Vagina (tissue), 2 donors: ENCODE measurements at regions not wholly inside any gene's neighbourhood (a gene's known extent, or its start where the extent isn't known, plus 50 kb on each side); places are given as distances from the start of the nearest gene placed in this dataset.
A peak's percentile ranks its signal among the peaks of the same experiment; 100 is the strongest.

Experiments used
- DNase-seq, 2 donors: peaks; one replicate each; pipeline ENCODE4 v3.0.0-alpha.2; 2017; ENCODE audit errors: extremely low spot score in 2 of 2
- H3K27ac ChIP-seq: fragments of 200-600 bp; sonication (generic); one replicate; pipeline ENCODE4 v1.5.1; 2019
- H3K27me3 ChIP-seq: fragments of 200-600 bp; sonication (generic); one replicate; pipeline ENCODE4 v1.5.1; 2019
- H3K36me3 ChIP-seq, 2 donors: fragments of 200-600 bp; sonication (generic); one replicate each; pipeline ENCODE4 v1.5.1; 2017 to 2019
- H3K4me1 ChIP-seq: fragments of 200-600 bp; sonication (generic); one replicate; pipeline ENCODE4 v1.5.1; 2019
- H3K4me3 ChIP-seq, 2 donors: fragments of 200-600 bp; sonication (generic); 1 replicate in 1 of 2; 2 replicates in 1 of 2; pipeline ENCODE4 v1.5.1; 2016 to 2019
- H3K9me3 ChIP-seq: fragments of 200-600 bp; sonication (generic); one replicate; pipeline ENCODE4 v1.5.1; 2019
- CTCF ChIP-seq, 3 experiments: fragments of 450-650 bp in 2 of 3; fragments of 200-600 bp in 1 of 3; sonication (generic) in 1 of 3; IDR thresholded peaks; one replicate each; pipeline ENCODE4 v1.5.1; 2017 to 2019; ENCODE audit warnings: antibody characterized with exemption in 3 of 3, mild to moderate bottlenecking in 2 of 3, moderate library complexity in 2 of 3
- POLR2A ChIP-seq, 2 donors: fragments of 450-650 bp; IDR thresholded peaks; one replicate each; pipeline ENCODE4 v1.6.1; 2017; ENCODE audit warnings: antibody characterized with exemption in 2 of 2, mild to moderate bottlenecking in 2 of 2, moderate library complexity in 2 of 2
- POLR2AphosphoS5 ChIP-seq, 2 donors: sonication (generic); formaldehyde crosslinking; IDR thresholded peaks; one replicate each; pipeline ENCODE4 v1.9.0; 2017; ENCODE audit warnings: antibody characterized with exemption in 2 of 2, mild to moderate bottlenecking in 2 of 2, low read depth in 1 of 2; ENCODE audit not compliant: insufficient read depth in 1 of 2
- intact Hi-C: fragments of 100-400 bp; cut with DNase I; formaldehyde crosslinking; loops from one replicate; pipeline ENCODE4 v1.15.1; 2023

DNA sequence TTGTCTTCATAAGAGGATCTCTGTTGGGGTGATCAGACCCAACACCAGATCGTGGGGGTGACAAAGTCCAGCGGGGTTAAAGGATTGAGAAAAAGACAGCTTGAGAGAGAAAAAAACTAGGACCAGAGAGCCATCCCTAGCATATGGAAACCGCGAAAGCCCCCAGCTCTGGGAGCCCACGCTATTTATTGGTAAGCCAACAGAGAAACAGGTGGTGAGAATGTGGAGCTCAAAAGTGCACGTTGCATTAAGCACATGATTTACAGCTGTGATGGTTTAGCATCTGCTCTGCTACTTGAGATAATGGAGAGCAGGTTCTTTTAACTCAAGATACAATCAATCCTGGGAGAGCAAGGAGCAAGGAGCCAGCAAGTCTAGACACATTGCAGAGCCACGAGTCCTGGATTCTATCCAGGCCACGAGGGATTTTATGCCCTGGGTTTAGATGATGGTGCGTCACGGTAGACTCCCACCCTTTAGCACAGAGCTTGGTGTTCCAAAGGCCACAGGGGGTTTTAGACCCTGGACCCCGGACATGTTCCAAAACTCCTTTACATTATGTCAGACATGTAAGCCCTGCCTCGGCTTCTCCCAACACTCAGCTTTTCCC is 755.2 kb upstream of the SORCS1 start:
- intact Hi-C loops = no loop called here
- no peak for DNase-seq
- TF ChIP-seq CTCF (IDR thresholded peaks at IDR 0.05) (no peak), POLR2A (IDR thresholded peaks at IDR 0.05) (no peak), POLR2AphosphoS5 (IDR thresholded peaks at IDR 0.05; ENCODE audit: insufficient read depth in 1 of 2, low read depth in 1 of 2) (no peak)
- H3K27me3 ChIP-seq = no peaks in the 10 kb centered on the region
- no peaks in the 10 kb centered on the region for H3K9me3 ChIP-seq
- no peak overlapping the region for H3K4me3 ChIP-seq
- H3K4me1 ChIP-seq = no peaks in the 10 kb centered on the region
- no peak overlapping the region for H3K27ac ChIP-seq
- H3K36me3 ChIP-seq = no peaks in the 10 kb centered on the region

DNA sequence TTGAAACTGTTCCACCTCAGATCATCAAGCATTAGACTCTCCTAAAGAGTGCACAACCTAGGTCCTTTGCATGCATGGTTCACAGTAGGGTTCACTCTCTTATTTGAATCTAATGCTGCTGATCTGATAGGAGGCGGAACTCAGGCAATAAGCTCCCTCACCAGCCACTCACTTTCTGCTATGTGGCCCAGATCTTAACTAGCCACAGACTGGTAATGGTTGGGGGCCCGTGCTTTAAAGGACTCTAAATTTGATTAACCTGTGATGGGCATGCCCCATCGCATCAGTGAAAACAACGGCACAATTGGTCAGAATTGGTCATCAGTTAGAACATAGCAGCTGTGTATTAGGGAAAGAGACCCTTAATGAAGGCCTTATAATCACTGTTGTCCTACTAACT is 753.7 kb upstream of the SORCS1 start:
- Histone ChIP-seq H3K4me3 (no peak overlapping the region), H3K4me1 (no peaks in the 10 kb centered on the region), H3K27ac (no peak overlapping the region), H3K27me3 (no peaks in the 10 kb centered on the region), H3K9me3 (no peaks in the 10 kb centered on the region), H3K36me3 (no peaks in the 10 kb centered on the region)
- DNase-seq = no peak
- TF ChIP-seq CTCF (IDR thresholded peaks at IDR 0.05) (no peak), POLR2A (IDR thresholded peaks at IDR 0.05) (no peak)
- intact Hi-C loops = no loop called here

- intact Hi-C loops = no loop called here
- H3K9me3 ChIP-seq = no peaks in the 10 kb centered on the region
- H3K36me3 ChIP-seq = no peaks in the 10 kb centered on the region
- no peak overlapping the region for H3K27ac ChIP-seq
- no peaks in the 10 kb centered on the region for H3K4me1 ChIP-seq
- TF ChIP-seq POLR2A (IDR thresholded peaks at IDR 0.05) (no peak), POLR2AphosphoS5 (IDR thresholded peaks at IDR 0.05; ENCODE audit: insufficient read depth in 1 of 2, low read depth in 1 of 2) (no peak), CTCF (IDR thresholded peaks at IDR 0.05) (no peak)
- DNase-seq = no peak
- H3K4me3 ChIP-seq = peak overlapping the region; percentile 30 to 37
- H3K27me3 ChIP-seq = no peaks in the 10 kb centered on the region
Observed at GRCh38 chr10:107915215-107915610, 750.7 kb upstream of the SORCS1 start.

DNA sequence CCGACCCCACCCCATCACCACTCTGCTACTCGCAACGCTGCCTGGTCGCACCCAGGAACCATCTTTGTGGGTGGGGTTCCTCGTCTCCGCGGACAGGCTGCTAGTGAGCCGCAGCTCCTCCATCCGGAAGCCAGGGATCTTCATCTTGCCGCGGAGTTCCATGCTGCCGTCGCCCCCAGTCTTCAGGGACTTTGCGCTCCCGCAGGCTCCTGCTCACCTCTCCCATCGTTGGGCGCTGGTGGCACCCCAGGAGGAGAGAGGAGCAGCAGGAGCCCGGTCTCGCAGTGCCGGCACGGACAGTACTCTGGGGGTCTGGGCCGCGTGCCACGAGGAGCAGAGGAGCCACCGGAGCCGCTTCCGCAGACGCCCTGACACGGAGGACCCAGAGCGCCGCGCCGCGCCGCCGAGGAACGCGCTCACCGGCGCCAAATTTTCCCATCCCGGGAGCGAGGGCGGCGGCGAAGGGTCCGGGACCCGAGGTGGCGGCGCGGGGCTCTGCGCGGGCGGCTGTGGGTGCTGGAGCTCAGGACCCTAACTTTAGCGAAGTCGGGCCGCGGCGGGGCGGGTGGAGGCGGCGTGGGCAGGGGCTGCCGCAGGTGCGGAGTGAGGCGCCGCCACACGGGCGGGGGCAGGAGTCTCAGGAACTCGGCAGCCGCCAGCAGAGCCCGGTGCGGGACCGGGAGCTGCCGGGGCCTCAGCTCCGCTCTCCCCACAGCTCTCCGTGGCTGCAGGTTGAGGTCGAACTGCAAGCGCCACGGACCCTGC is 750.1 kb upstream of the SORCS1 start:
- Histone ChIP-seq H3K27me3 (no peaks in the 10 kb centered on the region), H3K4me1 (no peaks in the 10 kb centered on the region), H3K9me3 (no peaks in the 10 kb centered on the region), H3K4me3 (peak overlapping the region; percentile 30 to 37), H3K27ac (no peak overlapping the region), H3K36me3 (no peaks in the 10 kb centered on the region)
- intact Hi-C loops = no loop called here
- no peak for DNase-seq
- TF ChIP-seq POLR2A (IDR thresholded peaks at IDR 0.05) (no peak), POLR2AphosphoS5 (IDR thresholded peaks at IDR 0.05; ENCODE audit: insufficient read depth in 1 of 2, low read depth in 1 of 2) (no peak), CTCF (IDR thresholded peaks at IDR 0.05) (no peak)
